Endodermal cell (in vitro differentiated cells): ENCODE measurements at regions not wholly inside any gene's neighbourhood (a gene's known extent, or its start where the extent isn't known, plus 50 kb on each side); places are given as distances from the start of the nearest gene placed in this dataset.

ENCODE experiments used
- DNase-seq: peaks from one replicate; pipeline ENCODE4 v3.0.0-alpha.2; 2017
- H3K27ac ChIP-seq: 2 replicates; pipeline ENCODE4 v1.5.1; 2013; ENCODE audit warnings: mild to moderate bottlenecking, low read depth, low read length, moderate library complexity
- H3K27me3 ChIP-seq: 2 replicates; pipeline ENCODE4 v1.6.1; 2013; ENCODE audit warnings: mild to moderate bottlenecking, low read length, moderate library complexity; ENCODE audit not compliant: insufficient read depth, control insufficient read depth, poor library complexity, severe bottlenecking
- H3K36me3 ChIP-seq: 2 replicates; pipeline ENCODE4 v1.7.0; 2013; ENCODE audit warnings: mild to moderate bottlenecking, low read length, moderate library complexity; ENCODE audit not compliant: control insufficient read depth, insufficient read depth
- H3K4me1 ChIP-seq: one replicate; pipeline ENCODE4 v1.7.0; 2013; ENCODE audit warnings: low read length; ENCODE audit not compliant: control insufficient read depth, insufficient read depth
- H3K4me3 ChIP-seq: 2 replicates; pipeline ENCODE4 v1.5.1; 2013; ENCODE audit warnings: mild to moderate bottlenecking, low read length, moderate library complexity
- H3K9ac ChIP-seq: 2 replicates; pipeline ENCODE4 v1.6.1; 2013; ENCODE audit warnings: mild to moderate bottlenecking, low read length, moderate library complexity; ENCODE audit not compliant: poor library complexity, severe bottlenecking; ENCODE audit errors: extremely low read depth
- H3K9me3 ChIP-seq: 2 replicates; pipeline ENCODE4 v1.6.1; 2013; ENCODE audit warnings: mild to moderate bottlenecking, low read length, moderate library complexity; ENCODE audit not compliant: control insufficient read depth
- H3K27ac Mint-ChIP-seq: 2 replicates; pipeline ENCODE4 v1.8.0; 2020; ENCODE audit warnings: mixed read lengths
- H3K27me3 Mint-ChIP-seq: 2 replicates; pipeline ENCODE4 v1.8.0; 2021; ENCODE audit warnings: mild to moderate bottlenecking, mixed read lengths; ENCODE audit not compliant: insufficient read depth
- H3K36me3 Mint-ChIP-seq: 2 replicates; pipeline ENCODE4 v1.8.0; 2020; ENCODE audit warnings: low read depth, mixed read lengths
- H3K4me1 Mint-ChIP-seq: 2 replicates; pipeline ENCODE4 v1.8.0; 2020; ENCODE audit warnings: mixed read lengths
- H3K4me3 Mint-ChIP-seq: 2 replicates; pipeline ENCODE4 v1.8.0; 2020; ENCODE audit warnings: mild to moderate bottlenecking, moderate library complexity, mixed read lengths
- H3K9me3 Mint-ChIP-seq: 2 replicates; pipeline ENCODE4 v1.8.0; 2020; ENCODE audit warnings: mild to moderate bottlenecking, mixed read lengths
- WGBS, 2 experiments: methylation state at CpG; one replicate each; pipeline versions ENCODE4 v1.1.5 to v1.1.7; 2013; ENCODE audit warnings: missing lambda C conversion rate in 2 of 2, mixed read lengths in 1 of 2; ENCODE audit not compliant: insufficient coverage in 1 of 2, insufficient read length in 1 of 2; 5-methylcytosine and 5-hydroxymethylcytosine counted together
- TF ChIP-seq, protein P1 (sequence below): fragments of 200-600 bp; sonication (generic); conservative IDR thresholded peaks from 2 replicates; pipeline ENCODE4 v1.5.0; 2021; ENCODE audit warnings: antibody characterized with exemption, mild to moderate bottlenecking

DNA sequence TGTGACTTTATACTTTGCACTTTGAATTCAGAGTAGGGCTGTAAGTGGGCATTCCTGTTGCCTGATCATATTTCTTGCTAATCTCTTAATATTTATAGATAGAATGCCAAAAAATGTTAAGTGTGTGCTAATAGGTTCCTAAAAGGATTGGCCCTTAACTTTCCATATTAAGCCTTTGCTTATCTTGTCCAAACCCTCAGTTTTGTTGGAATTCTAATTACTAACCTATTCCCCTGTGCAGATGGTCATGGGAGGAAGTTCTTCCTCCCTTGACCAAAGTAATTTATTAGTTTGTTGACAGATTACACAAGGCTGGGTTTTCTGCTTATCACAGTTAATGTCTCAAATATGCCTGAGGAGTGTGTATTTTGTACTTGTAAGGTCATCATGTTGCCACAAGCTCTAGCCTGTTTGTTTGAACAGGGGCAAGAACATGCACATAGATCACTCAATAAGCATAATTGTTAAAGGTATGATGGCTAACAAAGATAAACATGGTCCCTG is 541.1 kb upstream of the SPRY2 start:
- no peak overlapping the region for H3K27ac Mint-ChIP-seq
- H3K36me3 ChIP-seq: no peaks in the 10 kb centered on the region
- no peak overlapping the region for H3K4me3 Mint-ChIP-seq
- no peaks in the 10 kb centered on the region for H3K27me3 ChIP-seq
- TF ChIP-seq, protein P1, sequence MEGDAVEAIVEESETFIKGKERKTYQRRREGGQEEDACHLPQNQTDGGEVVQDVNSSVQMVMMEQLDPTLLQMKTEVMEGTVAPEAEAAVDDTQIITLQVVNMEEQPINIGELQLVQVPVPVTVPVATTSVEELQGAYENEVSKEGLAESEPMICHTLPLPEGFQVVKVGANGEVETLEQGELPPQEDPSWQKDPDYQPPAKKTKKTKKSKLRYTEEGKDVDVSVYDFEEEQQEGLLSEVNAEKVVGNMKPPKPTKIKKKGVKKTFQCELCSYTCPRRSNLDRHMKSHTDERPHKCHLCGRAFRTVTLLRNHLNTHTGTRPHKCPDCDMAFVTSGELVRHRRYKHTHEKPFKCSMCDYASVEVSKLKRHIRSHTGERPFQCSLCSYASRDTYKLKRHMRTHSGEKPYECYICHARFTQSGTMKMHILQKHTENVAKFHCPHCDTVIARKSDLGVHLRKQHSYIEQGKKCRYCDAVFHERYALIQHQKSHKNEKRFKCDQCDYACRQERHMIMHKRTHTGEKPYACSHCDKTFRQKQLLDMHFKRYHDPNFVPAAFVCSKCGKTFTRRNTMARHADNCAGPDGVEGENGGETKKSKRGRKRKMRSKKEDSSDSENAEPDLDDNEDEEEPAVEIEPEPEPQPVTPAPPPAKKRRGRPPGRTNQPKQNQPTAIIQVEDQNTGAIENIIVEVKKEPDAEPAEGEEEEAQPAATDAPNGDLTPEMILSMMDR: no peak
- no peaks in the 10 kb centered on the region for H3K4me1 ChIP-seq
- H3K36me3 Mint-ChIP-seq: no peaks in the 10 kb centered on the region
- H3K27ac ChIP-seq: no peak overlapping the region
- H3K9ac ChIP-seq: no peak overlapping the region
- H3K27me3 Mint-ChIP-seq: no peaks in the 10 kb centered on the region
- H3K9me3 ChIP-seq: no peaks in the 10 kb centered on the region
- no peak overlapping the region for H3K4me3 ChIP-seq
- DNase-seq: no peak
- peaks cover 5% of the 10 kb centered on the region for H3K4me1 Mint-ChIP-seq
- no peaks in the 10 kb centered on the region for H3K9me3 Mint-ChIP-seq

DNA sequence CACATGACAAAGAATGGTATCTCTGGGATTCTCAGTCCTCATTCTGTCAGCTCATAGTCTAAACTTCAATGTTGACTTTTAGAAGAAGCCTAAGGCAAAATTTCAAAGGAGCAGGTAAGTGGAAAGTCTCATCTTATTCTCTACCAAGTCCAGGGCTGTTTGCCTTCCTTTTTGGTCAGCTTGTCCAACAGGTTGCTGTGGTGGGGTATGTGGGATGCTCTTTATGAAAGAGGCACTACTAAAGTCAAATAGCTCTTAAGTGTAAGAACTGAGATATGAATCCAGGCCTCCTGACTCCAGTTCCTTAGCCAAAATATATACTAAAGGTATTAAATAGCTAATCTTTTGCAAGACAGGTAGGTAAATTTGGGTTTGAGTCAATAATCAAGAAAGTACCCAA is 540.6 kb upstream of the SPRY2 start:
- Mint-ChIP-seq H3K4me1 (peaks cover 5% of the 10 kb centered on the region), H3K4me3 (no peak overlapping the region), H3K27ac (no peak overlapping the region), H3K27me3 (no peaks in the 10 kb centered on the region), H3K9me3 (no peaks in the 10 kb centered on the region), H3K36me3 (no peaks in the 10 kb centered on the region)
- TF ChIP-seq, protein P1: no peak
- H3K4me3 ChIP-seq: no peak overlapping the region
- no peaks in the 10 kb centered on the region for H3K4me1 ChIP-seq
- DNase-seq: no peak
- no peak overlapping the region for H3K9ac ChIP-seq
- H3K27ac ChIP-seq: no peak overlapping the region
- H3K36me3 ChIP-seq: no peaks in the 10 kb centered on the region
- H3K27me3 ChIP-seq: no peaks in the 10 kb centered on the region
- H3K9me3 ChIP-seq: no peaks in the 10 kb centered on the region

DNA sequence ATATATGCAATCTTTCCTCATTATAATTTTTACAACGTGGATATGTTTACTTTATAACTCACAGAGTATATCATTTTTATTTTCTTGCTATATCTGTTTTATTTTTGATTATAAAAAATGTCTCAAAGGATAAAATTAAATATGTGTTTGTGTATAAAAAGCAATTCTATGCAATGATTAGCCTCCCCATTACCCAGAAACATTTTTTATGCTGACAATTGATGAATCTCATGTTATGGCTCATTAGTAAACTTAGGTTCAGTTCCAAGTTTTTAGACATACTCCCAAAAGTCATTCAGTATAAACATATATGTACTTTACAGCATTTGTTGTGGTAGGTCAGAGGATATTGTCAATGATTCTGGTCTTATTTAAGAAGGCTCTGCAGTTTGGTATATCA is 540.1 kb upstream of the SPRY2 start:
- Histone ChIP-seq H3K27ac (no peak overlapping the region), H3K36me3 (no peaks in the 10 kb centered on the region), H3K4me3 (no peak overlapping the region), H3K9ac (no peak overlapping the region), H3K9me3 (no peaks in the 10 kb centered on the region), H3K4me1 (no peaks in the 10 kb centered on the region), H3K27me3 (no peaks in the 10 kb centered on the region)
- TF ChIP-seq, protein P1: no peak
- no peak overlapping the region for H3K27ac Mint-ChIP-seq
- H3K9me3 Mint-ChIP-seq: no peaks in the 10 kb centered on the region
- no CpG with 5 or more reads among the region's 1 CpG for WGBS, 2 experiments
- H3K36me3 Mint-ChIP-seq: no peaks in the 10 kb centered on the region
- no peak for DNase-seq
- H3K4me3 Mint-ChIP-seq: no peak overlapping the region
- H3K27me3 Mint-ChIP-seq: no peaks in the 10 kb centered on the region
- H3K4me1 Mint-ChIP-seq: peaks cover 5% of the 10 kb centered on the region
